OCI-LY7 (cell line): ENCODE measurements at regions not wholly inside any gene's neighbourhood (a gene's known extent, or its start where the extent isn't known, plus 50 kb on each side); places are given as distances from the start of the nearest gene placed in this dataset.

ENCODE experiments used
- BruUV-seq: library from RNA; stranded (reverse); fragments of 400-500 nt; replicated peaks from 2 replicates; lab custom pipeline; 2021; lab: Mats Ljungman, UMichigan
- CTCF ChIA-PET: fragments of 300-600 bp; sonication (Branson Sonifier 250); formaldehyde crosslinking; loops from one replicate; lab custom pipeline; 2022; ENCODE audit warnings: antibody characterized with exemption; ENCODE audit not compliant: unreplicated experiment; lab: Charles Lee
- POLR2A ChIA-PET: fragments of 300-600 bp; sonication (Branson Sonifier 250); formaldehyde crosslinking; loops from one replicate; lab custom pipeline; 2022; ENCODE audit warnings: antibody characterized with exemption; lab: Charles Lee
- DNase-seq: peaks from one replicate; pipeline ENCODE4 v3.0.0-alpha.2; 2015; ENCODE audit warnings: low spot score
- H2AFZ ChIP-seq: fragments of 200-600 bp; sonication (generic), shearing (Covaris generic); 2 replicates; pipeline ENCODE4 v1.6.1; 2014; ENCODE audit warnings: mild to moderate bottlenecking, antibody characterized with exemption, low read length, moderate library complexity
- H3K27ac ChIP-seq: fragments of 200-600 bp; sonication (generic); 2 replicates; pipeline ENCODE4 v1.5.1; 2014; ENCODE audit warnings: mixed run types, low read depth, mild to moderate bottlenecking, moderate library complexity, low read length, inconsistent platforms; ENCODE audit not compliant: poor library complexity, severe bottlenecking
- H3K36me3 ChIP-seq: fragments of 200-600 bp; sonication (generic); 2 replicates; pipeline ENCODE4 v1.6.1; 2014; ENCODE audit warnings: mild to moderate bottlenecking, antibody characterized with exemption, low read length, moderate library complexity, mixed read lengths; ENCODE audit not compliant: insufficient read depth
- H3K4me1 ChIP-seq: fragments of 200-600 bp; sonication (generic); 2 replicates; pipeline ENCODE4 v1.5.1; 2014; ENCODE audit warnings: mild to moderate bottlenecking, low read length; ENCODE audit not compliant: insufficient read depth, poor library complexity, severe bottlenecking
- H3K4me2 ChIP-seq: fragments of 200-600 bp; sonication (generic); 2 replicates; pipeline ENCODE4 v1.6.1; 2014; ENCODE audit warnings: mild to moderate bottlenecking, low read length
- H3K4me3 ChIP-seq: fragments of 200-600 bp; sonication (generic); 2 replicates; pipeline ENCODE4 v1.5.1; 2014; ENCODE audit warnings: mild to moderate bottlenecking, low read depth, low read length; ENCODE audit not compliant: poor library complexity, severe bottlenecking
- H3K79me2 ChIP-seq: fragments of 200-600 bp; sonication (generic); 2 replicates; pipeline ENCODE4 v1.6.1; 2016; ENCODE audit warnings: low read depth, mild to moderate bottlenecking, low read length, moderate library complexity, mixed read lengths; ENCODE audit not compliant: insufficient read depth
- H3K9me2 ChIP-seq: fragments of 200-600 bp; sonication (generic); 2 replicates; pipeline ENCODE4 v1.6.1; 2016; ENCODE audit warnings: mild to moderate bottlenecking, low read length, mixed read lengths; ENCODE audit not compliant: insufficient read depth
- H3K9me3 ChIP-seq: fragments of 200-600 bp; sonication (generic); 2 replicates; pipeline ENCODE4 v1.6.1; 2014; ENCODE audit warnings: mild to moderate bottlenecking, mixed run types, low read length, mixed read lengths
- H4K20me1 ChIP-seq: fragments of 200-600 bp; sonication (generic); 2 replicates; pipeline ENCODE4 v1.6.1; 2014; ENCODE audit warnings: mild to moderate bottlenecking, antibody characterized with exemption, low read length, moderate library complexity, mixed read lengths; ENCODE audit not compliant: insufficient read depth
- EZH2phosphoT487 ChIP-seq: fragments of 200-600 bp; sonication (generic); IDR thresholded peaks from 2 replicates; pipeline ENCODE4 v1.6.1; 2018; ENCODE audit warnings: low read depth, borderline replicate concordance, mild to moderate bottlenecking, mixed run types, antibody characterized with exemption, low read length, moderate library complexity, mixed read lengths
- intact Hi-C: fragments of 100-400 bp; cut with micrococcal nuclease; formaldehyde crosslinking; loops from one replicate; pipeline ENCODE4 v1.10.0; 2022; ENCODE audit not compliant: unreplicated experiment
- TF ChIP-seq, protein P1 (sequence below): fragments of 200-600 bp; sonication (generic); conservative IDR thresholded peaks from 2 replicates; pipeline ENCODE4 v1.5.1; 2014; ENCODE audit warnings: mild to moderate bottlenecking, antibody characterized with exemption, low read length, moderate library complexity, mixed read lengths

DNA sequence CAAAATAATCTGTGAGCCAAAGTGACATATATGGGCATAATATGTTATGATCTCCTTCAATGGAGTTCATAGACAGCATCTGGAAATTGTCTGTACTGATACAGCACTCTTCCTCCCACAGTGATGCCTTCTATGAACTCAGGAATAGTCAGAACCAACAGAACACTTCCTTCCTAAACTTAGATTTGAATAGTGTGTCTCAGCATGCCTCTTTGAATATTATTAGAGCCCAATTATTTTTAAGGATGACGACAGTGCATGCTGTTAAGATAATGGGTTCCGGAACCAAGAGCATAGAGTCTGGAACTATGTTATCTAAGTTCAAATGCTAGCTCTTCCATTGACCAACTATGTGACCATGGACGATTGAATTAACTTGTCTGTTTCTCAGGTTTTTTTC is 386.6 kb upstream of the PRICKLE1 start:
- TF ChIP-seq, protein P1, sequence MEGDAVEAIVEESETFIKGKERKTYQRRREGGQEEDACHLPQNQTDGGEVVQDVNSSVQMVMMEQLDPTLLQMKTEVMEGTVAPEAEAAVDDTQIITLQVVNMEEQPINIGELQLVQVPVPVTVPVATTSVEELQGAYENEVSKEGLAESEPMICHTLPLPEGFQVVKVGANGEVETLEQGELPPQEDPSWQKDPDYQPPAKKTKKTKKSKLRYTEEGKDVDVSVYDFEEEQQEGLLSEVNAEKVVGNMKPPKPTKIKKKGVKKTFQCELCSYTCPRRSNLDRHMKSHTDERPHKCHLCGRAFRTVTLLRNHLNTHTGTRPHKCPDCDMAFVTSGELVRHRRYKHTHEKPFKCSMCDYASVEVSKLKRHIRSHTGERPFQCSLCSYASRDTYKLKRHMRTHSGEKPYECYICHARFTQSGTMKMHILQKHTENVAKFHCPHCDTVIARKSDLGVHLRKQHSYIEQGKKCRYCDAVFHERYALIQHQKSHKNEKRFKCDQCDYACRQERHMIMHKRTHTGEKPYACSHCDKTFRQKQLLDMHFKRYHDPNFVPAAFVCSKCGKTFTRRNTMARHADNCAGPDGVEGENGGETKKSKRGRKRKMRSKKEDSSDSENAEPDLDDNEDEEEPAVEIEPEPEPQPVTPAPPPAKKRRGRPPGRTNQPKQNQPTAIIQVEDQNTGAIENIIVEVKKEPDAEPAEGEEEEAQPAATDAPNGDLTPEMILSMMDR, result no peak
- no peak for TF ChIP-seq EZH2phosphoT487
- POLR2A ChIA-PET, result interaction anchor here (0.7 kb wide), 1 partner anchor 9 kb away, joined by 3 read pairs; no protein-coding TSS in a partner anchor

DNA sequence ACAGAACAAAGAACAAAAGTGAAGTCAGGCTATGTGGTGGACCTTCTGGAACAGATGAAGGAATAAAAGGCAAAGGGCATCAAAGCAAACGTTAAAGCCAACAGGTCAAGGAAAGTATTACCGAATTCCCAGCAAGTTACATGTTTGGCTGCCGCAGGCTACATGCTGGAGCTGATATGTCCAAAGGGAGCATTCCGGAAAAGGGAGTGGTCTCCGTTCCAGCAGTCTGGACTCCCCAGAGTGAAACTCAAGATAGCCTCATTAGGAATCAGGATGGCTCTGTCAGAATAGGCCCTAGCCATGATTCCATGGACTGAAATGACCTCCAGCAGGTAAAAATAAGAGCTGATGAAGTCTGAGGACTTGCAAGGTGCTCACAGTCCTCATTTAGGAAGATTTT is 379.8 kb upstream of the PRICKLE1 start:
- Histone ChIP-seq H3K4me2 (no peak overlapping the region), H3K79me2 (no peaks in the 10 kb centered on the region), H4K20me1 (no peaks in the 10 kb centered on the region), H3K4me3 (no peak overlapping the region), H3K36me3 (no peaks in the 10 kb centered on the region), H2AFZ (no peak overlapping the region), H3K9me2 (no peaks in the 10 kb centered on the region), H3K27ac (no peak overlapping the region), H3K9me3 (no peaks in the 10 kb centered on the region), H3K4me1 (no peaks in the 10 kb centered on the region)
- DNase-seq, result no peak
- POLR2A ChIA-PET, result no interaction called here
- intact Hi-C loops, result no loop called here
- CTCF ChIA-PET, result no interaction called here
- no TSS peak for BruUV-seq
- TF ChIP-seq, protein P1, result no peak
- no peak for TF ChIP-seq EZH2phosphoT487

More for the DNA sequence above, 386.6 kb upstream of the PRICKLE1 start:
- no peaks in the 10 kb centered on the region for H3K36me3 ChIP-seq
- no peak overlapping the region for H3K27ac ChIP-seq
- no peaks in the 10 kb centered on the region for H3K9me3 ChIP-seq
- H3K4me2 ChIP-seq, result no peak overlapping the region
- CTCF ChIA-PET, result no interaction called here
- H3K4me3 ChIP-seq, result no peak overlapping the region
- H3K9me2 ChIP-seq, result no peaks in the 10 kb centered on the region
- no peaks in the 10 kb centered on the region for H3K79me2 ChIP-seq
- H3K4me1 ChIP-seq, result no peaks in the 10 kb centered on the region
- no TSS peak for BruUV-seq
- intact Hi-C loops, result no loop called here
- no peaks in the 10 kb centered on the region for H4K20me1 ChIP-seq
- H2AFZ ChIP-seq, result no peak overlapping the region
- DNase-seq, result no peak

DNA sequence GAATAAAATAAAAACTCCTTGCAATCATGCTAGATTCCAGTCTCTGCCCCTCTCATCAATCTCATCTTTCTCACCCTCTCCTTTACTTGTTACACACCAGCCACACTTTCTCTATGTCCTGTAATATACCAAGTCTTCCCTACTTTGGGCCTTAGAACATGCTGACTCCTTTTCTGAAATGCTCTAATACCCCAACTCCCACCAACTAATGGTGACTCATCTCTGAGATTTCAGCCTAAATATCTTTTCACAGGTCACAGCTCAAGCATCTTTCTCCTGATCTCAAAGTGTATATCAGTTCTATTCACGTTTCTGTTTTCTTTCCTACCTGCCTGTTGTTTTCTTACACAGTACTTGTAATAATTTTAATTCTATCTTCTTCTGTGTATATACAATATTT is 378.9 kb upstream of the PRICKLE1 start:
- Histone ChIP-seq H3K4me3 (no peak overlapping the region), H3K9me2 (no peaks in the 10 kb centered on the region), H3K9me3 (no peaks in the 10 kb centered on the region), H3K79me2 (no peaks in the 10 kb centered on the region), H2AFZ (no peak overlapping the region), H3K27ac (no peak overlapping the region), H3K36me3 (no peaks in the 10 kb centered on the region), H3K4me2 (no peak overlapping the region), H3K4me1 (no peaks in the 10 kb centered on the region), H4K20me1 (no peaks in the 10 kb centered on the region)
- DNase-seq, result no peak
- no TSS peak for BruUV-seq
- ChIA-PET CTCF (no interaction called here), POLR2A (no interaction called here)
- TF ChIP-seq, protein P1, result no peak
- TF ChIP-seq EZH2phosphoT487, result no peak
- intact Hi-C loops, result no loop called here
